ENCODE measurements at regions not wholly inside any gene's neighbourhood (a gene's known extent, or its start where the extent isn't known, plus 50 kb on each side); places are given as distances from the start of the nearest gene placed in this dataset.

GRCh38 chr3:81390796-81391195 is 370.6 kb downstream of the GBE1 start:
- no peak for TF ChIP-seq CTCF (IDR thresholded peaks at IDR 0.05)
- TF ChIP-seq HOXA7 (CRISPR knock-in tag; IDR thresholded peaks at IDR 0.05) = no peak
- TF ChIP-seq, protein P1, sequence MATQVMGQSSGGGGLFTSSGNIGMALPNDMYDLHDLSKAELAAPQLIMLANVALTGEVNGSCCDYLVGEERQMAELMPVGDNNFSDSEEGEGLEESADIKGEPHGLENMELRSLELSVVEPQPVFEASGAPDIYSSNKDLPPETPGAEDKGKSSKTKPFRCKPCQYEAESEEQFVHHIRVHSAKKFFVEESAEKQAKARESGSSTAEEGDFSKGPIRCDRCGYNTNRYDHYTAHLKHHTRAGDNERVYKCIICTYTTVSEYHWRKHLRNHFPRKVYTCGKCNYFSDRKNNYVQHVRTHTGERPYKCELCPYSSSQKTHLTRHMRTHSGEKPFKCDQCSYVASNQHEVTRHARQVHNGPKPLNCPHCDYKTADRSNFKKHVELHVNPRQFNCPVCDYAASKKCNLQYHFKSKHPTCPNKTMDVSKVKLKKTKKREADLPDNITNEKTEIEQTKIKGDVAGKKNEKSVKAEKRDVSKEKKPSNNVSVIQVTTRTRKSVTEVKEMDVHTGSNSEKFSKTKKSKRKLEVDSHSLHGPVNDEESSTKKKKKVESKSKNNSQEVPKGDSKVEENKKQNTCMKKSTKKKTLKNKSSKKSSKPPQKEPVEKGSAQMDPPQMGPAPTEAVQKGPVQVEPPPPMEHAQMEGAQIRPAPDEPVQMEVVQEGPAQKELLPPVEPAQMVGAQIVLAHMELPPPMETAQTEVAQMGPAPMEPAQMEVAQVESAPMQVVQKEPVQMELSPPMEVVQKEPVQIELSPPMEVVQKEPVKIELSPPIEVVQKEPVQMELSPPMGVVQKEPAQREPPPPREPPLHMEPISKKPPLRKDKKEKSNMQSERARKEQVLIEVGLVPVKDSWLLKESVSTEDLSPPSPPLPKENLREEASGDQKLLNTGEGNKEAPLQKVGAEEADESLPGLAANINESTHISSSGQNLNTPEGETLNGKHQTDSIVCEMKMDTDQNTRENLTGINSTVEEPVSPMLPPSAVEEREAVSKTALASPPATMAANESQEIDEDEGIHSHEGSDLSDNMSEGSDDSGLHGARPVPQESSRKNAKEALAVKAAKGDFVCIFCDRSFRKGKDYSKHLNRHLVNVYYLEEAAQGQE (IDR thresholded peaks at IDR 0.05) = no peak
- no peak for TF ChIP-seq POLR2A (IDR thresholded peaks at IDR 0.05; ENCODE audit: low read length)
- no peak for TF ChIP-seq ESRRA (IDR thresholded peaks at IDR 0.05; ENCODE audit: borderline replicate concordance, low read length)
- no peak for TF ChIP-seq ZFP36 (IDR thresholded peaks at IDR 0.05; ENCODE audit: borderline replicate concordance, partially characterized antibody)
- no peak for TF ChIP-seq JUN (IDR thresholded peaks at IDR 0.05)
- no peak for TF ChIP-seq BHLHE40 (IDR thresholded peaks at IDR 0.05; ENCODE audit: low read depth, low read length)
- TF ChIP-seq ELK1 (IDR thresholded peaks at IDR 0.05; ENCODE audit: low read depth, low read length) = no peak
- TF ChIP-seq CHD2 (IDR thresholded peaks at IDR 0.05; ENCODE audit: low read length, partially characterized antibody) = no peak
- no peak for TF ChIP-seq ZNF302 (CRISPR knock-in tag; IDR thresholded peaks at IDR 0.05)
- TF ChIP-seq SREBF2 (IDR thresholded peaks at IDR 0.05) = no peak
- TF ChIP-seq, protein P2, sequence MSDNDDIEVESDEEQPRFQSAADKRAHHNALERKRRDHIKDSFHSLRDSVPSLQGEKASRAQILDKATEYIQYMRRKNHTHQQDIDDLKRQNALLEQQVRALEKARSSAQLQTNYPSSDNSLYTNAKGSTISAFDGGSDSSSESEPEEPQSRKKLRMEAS (IDR thresholded peaks at IDR 0.05) = no peak

Data from A549 (cell line).